Nucleus accumbens (tissue), 56 donors: ENCODE measurements at regions not wholly inside any gene's neighbourhood (a gene's known extent, or its start where the extent isn't known, plus 50 kb on each side); places are given as distances from the start of the nearest gene placed in this dataset.

ENCODE experiments used
- DNase-seq, 56 donors: peaks; one replicate each; lab custom pipeline; 2025; lab: John Stamatoyannopoulos, UW

DNA sequence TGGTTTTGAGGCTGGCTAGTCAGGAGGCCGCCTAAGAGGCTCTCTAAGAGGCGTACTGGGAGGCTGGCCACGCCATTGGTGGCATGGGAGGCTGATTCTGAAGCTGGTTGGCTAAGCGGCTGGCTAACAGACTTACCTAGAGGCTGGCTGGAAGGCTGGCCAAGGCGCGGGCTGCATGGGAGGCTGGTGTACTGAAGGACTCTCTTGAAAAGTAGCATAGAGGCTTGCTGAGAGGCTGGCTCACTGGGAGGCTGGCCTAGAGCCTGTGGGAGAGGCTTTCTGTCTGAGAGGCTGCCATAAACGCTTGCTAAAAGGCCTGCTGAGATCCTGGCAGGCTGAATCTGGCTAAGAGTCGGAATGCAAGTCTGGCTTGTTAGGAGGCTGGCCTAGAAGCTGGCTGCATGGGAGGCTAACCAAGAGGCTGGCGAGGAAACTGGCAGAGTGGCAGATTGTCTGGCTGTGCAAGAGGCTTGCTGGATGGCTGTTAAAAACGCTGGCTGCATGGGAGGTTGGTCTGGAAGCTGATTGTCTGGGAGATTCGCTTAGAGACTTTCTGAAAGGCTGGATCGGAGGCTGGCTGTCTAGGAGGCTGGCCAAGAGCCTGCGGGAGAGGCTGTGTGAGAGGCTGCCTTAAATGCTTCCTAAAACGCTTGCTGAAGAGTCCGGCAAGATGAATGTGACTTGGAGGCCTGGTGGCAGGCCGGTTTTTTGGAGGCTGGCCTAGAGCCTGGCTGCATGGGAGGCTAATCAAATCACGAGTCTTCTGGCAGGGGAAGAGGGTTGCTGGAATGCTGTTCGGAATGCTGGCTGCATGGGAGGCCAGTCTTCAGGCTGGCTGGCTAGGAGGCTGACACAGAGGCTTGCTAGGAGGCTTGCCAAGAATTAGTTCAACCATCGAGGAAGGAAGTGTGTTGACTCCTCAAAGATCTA lies 134.2 kb downstream of the OR13A1 start:
- no peak for DNase-seq

DNA sequence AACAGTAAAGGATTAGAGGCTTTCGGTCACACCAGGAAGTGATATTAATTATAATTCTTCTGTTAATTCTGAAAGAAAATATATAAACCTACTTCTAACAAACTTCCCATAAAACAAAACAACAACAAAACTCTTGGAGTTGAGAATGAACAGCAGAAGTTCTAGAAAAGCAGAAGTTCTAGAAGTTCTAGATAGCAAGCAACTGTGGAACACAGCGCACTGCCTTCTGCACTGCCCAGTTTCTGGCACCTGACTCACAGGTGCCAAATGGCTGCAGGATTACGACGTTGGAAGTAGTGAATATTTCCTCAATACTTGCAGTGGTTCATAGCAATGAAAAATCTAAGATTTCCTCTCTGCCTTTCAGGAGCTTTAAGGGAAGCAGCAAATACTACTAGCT lies 132.2 kb downstream of the OR13A1 start:
- no peak for DNase-seq

DNA sequence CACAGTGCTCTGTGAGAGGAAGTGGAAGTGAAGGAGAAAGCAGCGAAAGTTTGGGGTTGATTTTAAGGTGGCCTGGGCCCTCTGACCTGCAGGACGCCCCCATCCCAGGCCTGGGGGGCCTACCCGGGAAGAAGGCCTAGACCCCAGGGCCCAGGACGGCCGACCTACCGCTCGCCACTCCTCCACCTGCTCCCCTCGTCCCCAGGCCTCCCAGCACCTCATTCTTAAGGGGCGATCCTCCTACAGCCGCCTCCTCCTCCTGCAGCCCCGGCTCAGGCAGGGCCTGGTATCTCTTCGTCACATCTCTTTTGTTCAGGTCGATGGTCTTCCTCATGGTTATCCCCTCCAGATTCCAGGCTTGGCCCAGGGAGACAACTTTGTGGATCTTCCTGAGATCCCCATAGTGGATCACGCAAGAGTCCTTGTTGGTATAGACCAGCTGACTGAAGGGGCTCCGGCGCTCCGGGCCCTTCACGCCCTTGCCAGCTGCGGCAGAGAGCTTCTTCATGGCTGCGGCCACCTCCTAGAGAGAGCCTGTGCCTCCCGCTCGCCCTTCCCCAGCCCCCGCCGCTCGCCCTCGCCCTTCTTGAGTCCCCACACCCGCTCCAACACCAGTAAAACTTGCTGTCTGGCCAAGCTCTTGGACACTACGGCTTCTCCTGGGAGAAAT lies 117.5 kb downstream of the OR13A1 start:
- DNase-seq = no peak

DNA sequence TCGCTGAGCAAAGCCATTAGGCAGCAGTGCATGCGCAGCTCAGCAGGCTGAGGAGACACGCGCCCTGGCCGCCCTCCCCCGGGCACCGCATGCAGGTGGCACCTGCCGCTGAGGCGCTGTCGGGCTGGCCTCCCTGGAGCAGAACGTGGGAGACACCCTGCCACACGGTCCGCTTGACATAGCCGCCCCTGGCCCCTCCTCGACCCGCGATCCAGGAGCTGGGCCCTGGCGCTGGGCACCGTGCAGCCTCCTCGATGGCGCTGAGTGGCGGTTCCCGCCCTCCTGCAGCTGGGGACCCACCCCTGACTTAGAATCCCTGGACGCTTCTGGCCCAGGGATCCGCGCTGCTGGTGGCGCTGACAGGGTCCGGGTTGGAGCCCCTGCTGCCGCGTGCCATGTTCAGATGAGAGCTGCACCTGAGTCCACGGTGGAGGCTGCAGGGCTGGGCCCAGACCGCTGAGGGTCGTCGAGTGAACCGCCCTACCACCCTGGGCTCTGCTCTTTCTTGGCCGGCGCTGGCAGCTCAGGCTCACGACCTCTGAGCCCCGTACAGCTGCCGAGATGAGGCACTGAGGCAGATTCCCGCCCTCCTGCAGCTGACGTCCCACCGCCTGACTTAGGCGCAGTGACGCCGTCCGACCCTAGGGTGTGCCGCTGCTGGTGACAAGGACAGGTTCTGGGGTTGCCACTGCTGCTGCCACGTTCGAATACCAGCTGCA lies 116.8 kb downstream of the OR13A1 start:
- no peak for DNase-seq

DNA sequence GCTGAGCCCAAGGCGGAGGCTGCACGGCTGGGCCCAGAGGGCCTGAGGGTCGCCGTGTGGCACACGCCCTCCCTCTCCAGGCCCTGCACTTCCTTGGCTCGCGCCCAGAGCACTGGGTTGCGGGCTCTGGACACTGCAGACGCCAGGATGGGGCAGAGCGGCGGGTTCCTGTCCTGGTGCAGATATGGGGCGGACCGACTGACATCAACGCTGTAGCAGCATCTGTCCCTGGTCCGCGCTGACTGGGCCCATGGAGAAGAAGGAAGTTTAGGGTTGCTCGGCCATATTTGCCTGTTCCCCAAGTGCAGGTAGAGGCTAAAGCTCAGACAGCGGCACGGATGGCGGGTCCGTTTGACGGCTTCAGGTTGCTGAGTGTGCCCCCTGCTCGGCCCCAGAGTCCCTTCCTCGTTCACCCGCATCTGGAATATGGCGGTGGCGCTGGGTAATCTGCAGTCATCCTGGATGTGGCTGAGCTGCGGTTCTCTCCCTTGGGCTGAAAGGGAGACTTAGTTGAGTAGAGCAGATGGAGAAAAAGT lies 116.1 kb downstream of the OR13A1 start:
- no peak for DNase-seq

DNA sequence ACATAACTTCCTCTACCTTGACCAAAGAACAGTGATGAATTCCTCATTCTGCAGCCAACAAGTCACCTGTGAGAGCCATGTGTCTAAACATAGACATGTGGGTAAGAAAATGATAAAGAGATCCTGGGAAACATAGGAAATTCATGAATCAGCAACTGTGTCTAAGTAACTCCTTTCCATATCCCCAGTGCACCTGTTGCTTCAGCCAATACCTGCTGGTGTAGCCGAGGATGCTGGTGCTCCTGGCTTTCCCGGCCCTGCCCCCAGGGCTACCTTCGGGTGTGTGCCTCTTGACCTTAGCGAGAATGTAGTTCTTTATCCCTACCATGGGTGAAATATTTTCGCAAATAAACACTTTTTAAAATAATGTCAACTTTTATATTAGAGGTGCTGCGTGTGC lies 114.1 kb downstream of the OR13A1 start:
- no peak for DNase-seq

DNA sequence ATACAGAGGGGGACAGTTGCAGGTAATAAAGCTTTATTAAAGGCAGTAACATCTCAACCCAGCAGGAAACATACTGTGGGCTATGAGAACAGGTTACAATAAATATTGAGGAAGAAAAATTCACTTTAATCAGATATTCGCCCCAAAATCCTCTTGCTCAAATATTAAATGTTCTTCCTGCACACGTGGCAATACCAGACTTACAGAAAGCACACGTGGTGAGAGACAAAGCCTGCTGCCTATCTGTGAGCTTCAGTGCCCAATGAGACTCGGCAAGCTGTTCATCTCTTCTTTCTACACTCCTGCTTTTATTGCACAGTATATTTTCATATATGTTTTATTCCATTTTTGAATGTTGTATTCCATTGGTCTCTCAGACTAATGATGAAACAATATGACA lies 113.2 kb downstream of the OR13A1 start:
- DNase-seq = no peak

DNA sequence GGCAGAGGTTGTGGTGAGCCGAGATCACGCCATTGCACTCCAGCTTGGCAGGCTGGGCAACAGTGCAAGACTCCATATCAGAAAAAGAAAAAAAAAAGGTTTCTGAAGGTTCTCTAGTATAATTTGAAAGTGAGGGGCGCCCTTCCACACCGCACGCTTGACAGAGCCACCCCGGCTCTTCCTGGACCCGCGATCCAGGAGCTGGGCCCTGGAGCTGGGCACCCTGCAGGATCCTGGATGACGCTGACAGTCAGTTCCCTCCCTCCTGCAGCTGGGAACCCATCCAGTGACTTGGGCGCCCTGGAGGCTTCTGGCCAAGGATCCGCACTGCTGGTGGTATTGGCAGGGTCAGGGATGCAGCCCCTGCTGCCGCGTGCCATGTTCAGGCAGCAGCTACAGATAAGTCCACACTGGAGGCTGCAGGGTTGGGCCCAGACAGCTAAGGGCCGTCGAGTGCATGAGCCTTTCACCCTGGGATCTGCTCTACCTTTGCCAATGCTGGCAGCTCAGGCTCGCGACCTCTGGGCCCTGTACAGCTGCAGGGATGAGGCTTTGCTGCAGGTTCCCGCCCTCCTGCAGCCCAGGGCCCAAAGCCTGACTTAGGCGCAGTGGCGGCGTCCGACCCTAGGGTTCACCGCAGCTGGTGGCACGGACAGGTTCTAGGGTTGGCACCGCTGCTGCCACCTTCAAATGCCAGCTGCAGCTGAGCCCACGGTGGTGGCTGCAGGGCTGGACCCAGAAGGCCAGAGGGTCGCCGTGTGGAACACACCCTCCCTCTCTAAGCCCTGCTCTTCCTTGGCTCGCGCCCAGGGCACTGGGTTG lies 110.2 kb downstream of the OR13A1 start:
- no peak for DNase-seq

DNA sequence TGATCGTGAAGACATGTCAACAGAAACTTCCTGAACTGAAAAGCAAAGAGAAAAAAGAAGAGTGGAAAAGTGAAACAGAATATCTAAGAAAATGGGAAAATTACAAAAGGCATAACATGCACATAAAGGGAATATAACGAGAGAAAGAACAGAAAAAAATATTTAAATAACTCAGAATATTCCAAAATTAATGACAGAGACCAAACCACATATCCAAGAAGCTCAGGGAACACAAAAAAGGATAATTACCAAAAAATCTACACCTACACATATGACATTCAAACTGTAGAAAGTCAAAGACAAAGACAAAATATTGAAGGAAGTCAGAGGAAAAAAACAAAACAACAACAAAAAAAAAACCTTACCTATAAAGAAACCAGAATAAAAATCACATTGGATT lies 105.5 kb downstream of the OR13A1 start:
- DNase-seq = no peak

DNA sequence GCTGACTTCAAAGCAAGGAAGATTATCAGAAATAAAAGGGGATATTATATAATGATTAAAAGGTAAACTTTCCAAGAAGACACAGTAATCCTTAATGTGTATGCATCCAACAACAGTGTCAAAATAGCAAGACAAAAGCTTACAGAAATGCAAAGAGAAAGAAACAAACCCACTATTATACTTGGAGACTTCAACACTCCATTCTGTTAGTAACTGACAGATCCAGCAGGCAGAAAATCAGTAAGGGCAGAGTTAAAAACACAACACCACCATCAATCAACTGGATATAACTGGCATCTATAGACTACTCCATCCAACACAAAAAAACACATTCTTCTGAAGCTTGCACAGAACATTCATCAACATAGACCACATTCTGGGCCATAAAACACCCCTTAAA lies 103.8 kb downstream of the OR13A1 start:
- no peak for DNase-seq

DNA sequence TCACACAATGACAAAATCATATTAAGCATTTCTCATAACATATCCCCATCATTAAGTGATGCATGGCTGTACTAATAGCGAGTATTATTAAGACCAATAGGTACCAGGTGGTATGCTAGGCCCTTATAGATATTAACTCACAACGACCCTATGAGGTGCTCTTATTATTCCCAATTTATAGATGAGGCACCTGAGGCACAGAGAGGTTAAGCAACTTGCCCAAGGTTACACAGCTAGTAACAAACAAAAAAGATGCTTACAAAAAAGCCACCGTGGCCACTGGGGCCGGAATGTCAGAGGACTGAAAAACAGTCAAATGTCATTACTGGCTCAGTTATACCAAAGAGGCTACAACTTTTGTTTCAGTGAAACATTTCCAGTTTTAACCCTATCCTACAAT lies 96.0 kb downstream of the OR13A1 start:
- no peak for DNase-seq

DNA sequence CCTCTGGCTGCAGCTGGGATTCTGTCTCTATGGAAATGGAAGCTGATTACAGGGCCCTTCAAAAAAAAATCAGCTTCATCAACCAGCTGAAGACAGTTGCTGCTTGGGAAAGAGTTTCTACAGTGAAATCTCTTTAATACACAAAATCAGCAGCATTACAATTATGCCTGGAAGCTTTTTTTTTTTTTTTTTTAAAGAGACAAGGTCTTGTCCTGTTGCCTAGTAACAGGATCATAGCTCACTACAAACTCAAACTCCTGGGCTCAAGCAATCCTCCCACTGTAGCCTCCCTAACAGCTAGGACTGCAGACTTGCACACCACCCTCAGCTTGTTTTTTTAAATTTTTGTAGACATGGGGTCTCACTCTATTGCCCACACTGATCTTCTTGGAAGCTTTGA lies 94.5 kb downstream of the OR13A1 start:
- no peak for DNase-seq

DNA sequence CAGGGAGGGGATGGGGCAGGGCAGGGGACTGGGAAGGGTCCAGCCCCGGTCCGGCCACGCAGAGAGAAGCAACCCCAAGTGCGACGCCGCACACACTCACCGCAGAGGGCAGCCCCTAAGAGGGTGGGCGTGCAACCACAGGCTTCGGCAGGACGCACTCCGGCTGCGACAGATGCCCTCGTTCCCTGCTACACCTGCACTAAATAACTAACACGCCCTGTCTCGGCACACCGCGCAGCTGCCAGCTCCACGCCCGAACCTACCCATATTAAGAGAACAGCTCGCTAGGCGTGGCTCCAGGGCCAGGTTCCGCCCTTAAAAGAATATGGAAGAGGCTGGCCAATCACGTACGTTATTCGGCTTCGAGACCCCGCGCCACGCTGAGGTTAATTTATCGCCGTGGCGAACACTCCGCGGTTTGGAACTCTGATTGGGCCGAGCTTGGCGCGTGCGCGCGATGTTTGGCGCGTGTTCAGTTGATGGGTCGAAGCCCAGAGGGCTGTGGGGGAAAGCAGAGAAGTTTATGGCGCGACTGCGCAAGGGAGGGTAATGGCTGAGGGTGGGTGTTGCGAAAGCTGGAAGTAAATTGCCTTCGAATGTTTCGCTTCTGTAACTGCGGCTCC lies 91.1 kb downstream of the OR13A1 start:
- DNase-seq = no peak

DNA sequence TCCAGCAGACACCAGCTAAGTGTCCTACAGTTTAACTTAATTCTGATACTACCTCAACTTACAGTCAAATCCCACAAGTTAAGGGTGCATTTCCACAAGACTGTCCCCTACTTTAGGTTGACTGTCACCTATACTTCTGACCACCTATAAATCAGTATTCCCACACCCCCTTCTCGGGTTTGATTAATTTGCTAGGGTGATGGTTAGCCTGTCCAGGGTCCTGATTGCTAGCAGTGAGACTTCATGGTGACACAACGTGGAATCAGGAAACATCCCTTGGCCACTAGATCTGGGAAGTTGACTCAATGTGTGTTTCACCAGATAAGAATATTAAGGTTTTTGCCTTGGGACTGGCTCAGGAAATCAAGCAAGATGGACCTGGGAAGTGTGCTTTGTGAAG lies 88.4 kb downstream of the OR13A1 start:
- no peak for DNase-seq

DNA sequence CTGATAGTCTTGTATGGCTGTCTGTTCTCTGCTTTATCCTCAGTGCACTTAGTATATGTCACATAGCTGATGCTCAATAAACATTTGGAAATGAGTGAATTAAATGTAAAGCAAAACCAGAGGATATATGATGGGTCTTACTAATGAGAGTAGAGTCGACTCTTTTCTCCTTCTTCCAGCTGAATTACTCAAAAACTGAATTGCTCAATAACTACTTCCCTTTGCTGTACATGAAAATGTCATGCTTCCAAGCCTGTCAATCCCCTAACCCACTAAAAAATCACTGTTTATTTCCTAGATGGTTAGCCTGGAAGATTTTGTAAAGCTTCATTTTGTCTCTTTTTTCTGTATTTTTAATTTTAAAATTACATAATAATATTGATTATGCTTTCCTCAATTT lies 88.0 kb downstream of the OR13A1 start:
- no peak for DNase-seq

DNA sequence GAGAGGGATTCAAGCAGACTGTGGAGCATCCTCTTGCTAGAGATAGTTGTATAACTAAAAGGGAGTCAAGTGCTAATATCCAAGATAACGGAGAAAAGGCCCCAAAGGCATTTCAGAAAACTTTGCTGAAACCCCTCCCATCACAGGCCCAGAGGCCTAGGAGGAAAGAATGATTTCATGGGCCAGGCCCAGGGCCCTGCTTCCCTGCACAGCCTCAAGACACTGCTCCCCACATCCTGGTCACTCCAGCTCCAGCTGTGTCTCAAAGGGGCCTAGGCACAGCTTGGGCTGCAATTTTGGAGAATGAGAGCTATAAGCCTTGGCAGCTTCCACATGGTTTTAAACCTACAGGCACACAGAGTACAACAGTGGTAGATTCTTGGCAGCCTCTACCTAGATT lies 85.6 kb downstream of the OR13A1 start:
- no peak for DNase-seq

DNA sequence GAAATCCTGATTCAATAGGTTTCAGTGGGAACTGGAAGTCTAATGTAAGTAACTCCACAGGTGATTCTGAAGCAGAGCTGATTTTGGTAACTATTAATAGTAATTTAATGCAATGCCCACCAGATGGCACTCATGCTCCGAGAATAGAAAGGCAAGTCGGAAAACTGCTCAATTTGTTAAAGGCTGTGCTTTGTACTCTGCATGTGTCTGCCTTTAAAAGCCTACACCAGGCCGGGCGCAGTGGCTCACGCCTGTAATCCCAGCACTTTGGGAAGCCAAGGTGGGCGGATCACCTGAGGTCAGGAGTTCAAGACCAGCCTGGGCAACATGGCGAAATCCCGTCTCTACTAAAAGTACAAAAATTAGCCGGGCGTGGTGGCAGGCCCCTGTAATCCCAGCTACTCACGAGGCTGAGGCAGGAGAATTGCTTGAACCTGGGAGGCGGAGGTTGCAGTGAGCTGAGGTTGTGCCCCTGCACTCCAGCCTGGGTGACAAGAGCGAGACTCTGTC lies 80.1 kb downstream of the OR13A1 start:
- peak in 44 of 56 donors; percentile 9 to 73 (median 38) for DNase-seq

DNA sequence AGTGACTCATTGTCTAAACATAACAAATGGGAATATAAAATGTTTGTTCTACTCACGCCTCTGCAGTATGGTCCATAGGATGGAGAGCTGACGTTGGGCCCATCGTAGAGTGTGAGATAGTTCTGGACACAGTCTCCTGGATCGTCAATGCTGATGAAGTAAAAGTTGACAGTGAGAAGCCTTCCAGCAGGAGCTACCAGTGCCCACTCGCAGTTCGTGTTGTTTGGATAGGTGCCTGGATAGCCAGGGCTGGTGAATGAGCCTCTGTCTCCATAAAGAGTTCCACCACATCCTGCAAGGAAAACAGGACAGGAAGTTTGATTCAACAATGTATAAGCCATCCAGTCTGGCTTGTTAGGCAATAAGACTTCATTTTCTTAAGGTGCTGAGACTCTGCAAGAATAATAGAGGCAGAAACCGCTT lies 79.6 kb downstream of the OR13A1 start:
- peak in 5 of 56 donors; percentile 5 to 24 (median 8) for DNase-seq

DNA sequence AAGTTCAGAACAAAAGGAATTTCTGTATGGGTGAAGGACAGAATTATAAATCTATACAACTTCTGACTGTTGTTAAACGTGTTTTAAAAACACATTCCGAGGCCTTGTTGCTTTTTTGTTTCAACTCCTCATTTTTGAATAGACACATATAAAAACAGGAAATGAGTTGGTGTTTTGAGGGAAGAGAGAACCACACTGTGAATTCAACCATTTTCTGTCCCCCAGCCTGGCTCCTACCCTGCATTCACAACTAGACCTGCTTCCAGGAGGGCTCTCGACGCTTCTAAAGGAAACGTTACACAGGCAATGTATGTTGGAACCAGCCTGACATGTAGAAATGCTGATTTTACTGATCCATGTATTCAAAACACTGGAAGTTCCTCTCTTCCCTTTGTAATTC lies 76.5 kb downstream of the OR13A1 start:
- no peak for DNase-seq

DNA sequence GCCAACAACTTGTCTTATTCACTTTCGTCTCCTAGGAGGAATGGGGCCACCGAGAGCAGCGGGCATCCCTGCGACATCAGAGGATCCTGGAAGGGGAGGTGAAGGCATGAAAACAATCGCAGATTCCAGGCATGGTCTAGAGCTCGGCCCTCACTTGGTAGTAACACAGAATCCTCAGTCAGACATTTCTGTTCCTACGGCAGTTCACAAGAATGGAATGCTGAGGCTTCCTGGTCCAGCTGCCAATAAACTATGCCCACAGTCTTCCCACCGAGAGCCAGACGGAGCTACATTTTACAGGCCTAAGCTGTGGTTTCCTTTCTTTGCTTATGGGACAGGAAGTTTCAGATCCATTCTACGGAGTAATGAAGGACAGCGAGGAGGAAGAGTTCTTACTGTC lies 75.8 kb downstream of the OR13A1 start:
- no peak for DNase-seq
